ENCODE measurements at regions not wholly inside any gene's neighbourhood (a gene's known extent, or its start where the extent isn't known, plus 50 kb on each side); places are given as distances from the start of the nearest gene placed in this dataset.
"Not testable (repeated sequence)": the region's sequence is repeated elsewhere in the genome, so short reads cannot be mapped to it uniquely, and the experiment has no call there.

DNA sequence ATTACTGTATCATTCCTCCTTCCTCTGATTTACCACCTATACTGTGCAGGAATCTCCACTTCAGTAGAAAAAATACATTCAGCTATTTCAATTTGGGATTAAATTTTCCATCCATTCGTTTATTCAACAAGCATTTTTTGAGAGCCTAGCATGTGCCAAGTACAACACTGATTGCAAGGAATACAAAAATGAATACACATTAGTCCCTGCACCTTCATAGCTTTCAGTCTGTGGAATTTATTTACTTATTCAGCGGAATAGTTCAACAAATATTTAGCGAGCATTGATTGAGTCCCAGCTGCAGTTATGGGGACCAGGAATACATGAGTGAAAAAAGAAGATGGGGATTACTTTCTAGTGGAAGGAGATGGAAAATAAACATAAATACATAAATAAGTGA lies 606.8 kb upstream of the TBL1XR1 start:
- DNase-seq, result no peak
- Histone ChIP-seq H3K27me3 (ENCODE audit: insufficient read depth, low read length, poor library complexity, severe bottlenecking) (no peaks in the 10 kb centered on the region), H3K27ac (ENCODE audit: low read depth, low read length) (no peak overlapping the region), H3K9me3 (ENCODE audit: low read length) (no peaks in the 10 kb centered on the region), H3K36me3 (ENCODE audit: insufficient read depth, low read length) (no peaks in the 10 kb centered on the region), H3K4me3 (ENCODE audit: low read length) (no peak overlapping the region), H3K4me1 (ENCODE audit: insufficient read depth, low read length) (no peaks in the 10 kb centered on the region)
- Mint-ChIP-seq H3K4me1 (peaks cover 5 to 7% (median 6%) of the 10 kb centered on the region in 3 donors), H3K36me3 (no peaks in the 10 kb centered on the region), H3K27ac (no peak overlapping the region), H3K27me3 (peaks cover 0 to 2% of the 10 kb centered on the region in 2 donors), H3K4me3 (no peak overlapping the region), H3K9me3 (no peaks in the 10 kb centered on the region)
- ChIA-PET CTCF (no interaction called here), POLR2A (no interaction called here)

DNA sequence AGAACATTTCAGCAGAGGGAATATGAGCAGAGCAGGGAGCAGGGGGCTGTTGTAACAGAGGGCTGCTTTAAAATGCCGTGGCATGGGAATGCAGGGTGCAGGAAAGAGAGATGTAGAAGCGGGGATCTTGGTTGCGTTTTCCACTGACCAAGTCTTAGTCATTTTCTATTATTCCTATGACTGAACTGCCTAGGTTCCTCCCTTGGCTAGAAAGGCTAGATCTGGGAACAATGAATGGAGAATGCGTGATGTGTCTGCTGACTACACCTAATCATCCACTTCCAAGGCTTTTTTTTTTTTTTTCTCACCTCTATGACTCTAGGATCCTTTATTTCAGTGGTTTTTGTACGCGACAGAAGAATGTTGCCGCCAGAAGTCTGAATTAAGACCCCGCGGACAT lies 607.4 kb upstream of the TBL1XR1 start:
- H3K27ac ChIP-seq (ENCODE audit: low read depth, low read length), result no peak overlapping the region
- H3K4me1 Mint-ChIP-seq, result peaks cover 5 to 7% (median 6%) of the 10 kb centered on the region in 3 donors
- H3K4me1 ChIP-seq (ENCODE audit: insufficient read depth, low read length), result no peaks in the 10 kb centered on the region
- no peaks in the 10 kb centered on the region for H3K27me3 ChIP-seq (ENCODE audit: insufficient read depth, low read length, poor library complexity, severe bottlenecking)
- H3K9me3 Mint-ChIP-seq, result no peaks in the 10 kb centered on the region
- ChIA-PET POLR2A (no interaction called here), CTCF (no interaction called here)
- no peak for DNase-seq
- no peaks in the 10 kb centered on the region for H3K36me3 ChIP-seq (ENCODE audit: insufficient read depth, low read length)
- H3K4me3 ChIP-seq (ENCODE audit: low read length), result no peak overlapping the region
- H3K4me3 Mint-ChIP-seq, result no peak overlapping the region
- H3K27me3 Mint-ChIP-seq, result peaks cover 0 to 2% of the 10 kb centered on the region in 2 donors
- no peaks in the 10 kb centered on the region for H3K36me3 Mint-ChIP-seq
- H3K9me3 ChIP-seq (ENCODE audit: low read length), result no peaks in the 10 kb centered on the region
- H3K27ac Mint-ChIP-seq, result no peak overlapping the region

DNA sequence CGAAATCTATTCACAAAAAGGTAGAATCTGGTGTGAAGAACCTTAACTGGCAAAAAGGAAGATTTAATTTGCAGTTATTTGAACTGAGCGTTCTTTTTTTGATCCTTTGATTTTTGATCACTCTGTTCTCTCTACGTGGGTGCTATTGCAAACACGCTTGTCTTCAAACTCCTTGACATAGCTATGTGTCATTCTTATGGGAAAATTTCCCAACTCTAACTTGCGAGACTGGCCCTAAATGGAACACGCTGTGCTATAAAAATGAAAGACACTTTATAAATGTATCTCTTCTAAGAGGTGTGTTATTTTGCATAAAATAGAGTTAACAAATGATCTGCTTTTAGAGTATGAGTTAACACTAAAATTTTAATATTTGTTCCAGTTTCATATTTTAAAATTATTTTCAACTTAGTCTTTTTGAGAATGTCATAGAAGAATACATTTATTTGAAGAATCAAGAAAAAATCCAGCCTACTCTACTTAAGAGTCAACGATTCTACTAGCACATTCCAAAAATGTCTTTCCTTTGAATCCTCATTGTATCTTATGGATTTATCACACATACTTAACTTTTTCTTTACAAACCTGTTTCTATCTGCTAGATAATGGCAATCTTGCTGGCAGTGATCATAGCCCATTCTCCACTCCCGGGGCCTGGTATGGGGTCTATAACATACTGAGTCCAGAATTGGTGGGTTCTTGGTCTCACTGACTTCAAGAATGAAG lies 610.0 kb upstream of the TBL1XR1 start:
- no peak for DNase-seq
- Mint-ChIP-seq H3K4me3 (no peak overlapping the region), H3K4me1 (peaks cover 1 to 5% (median 4%) of the 10 kb centered on the region in 3 donors), H3K9me3 (no peaks in the 10 kb centered on the region), H3K27ac (no peak overlapping the region), H3K36me3 (no peaks in the 10 kb centered on the region), H3K27me3 (no peaks in the 10 kb centered on the region)
- no peaks in the 10 kb centered on the region for H3K36me3 ChIP-seq (ENCODE audit: insufficient read depth, low read length)
- no peak overlapping the region for H3K27ac ChIP-seq (ENCODE audit: low read depth, low read length)
- H3K4me1 ChIP-seq (ENCODE audit: insufficient read depth, low read length), result no peaks in the 10 kb centered on the region
- CTCF ChIA-PET, result no interaction called here
- H3K9me3 ChIP-seq (ENCODE audit: low read length), result no peaks in the 10 kb centered on the region
- H3K27me3 ChIP-seq (ENCODE audit: insufficient read depth, low read length, poor library complexity, severe bottlenecking), result no peaks in the 10 kb centered on the region
- POLR2A ChIA-PET, result no interaction called here
- no peak overlapping the region for H3K4me3 ChIP-seq (ENCODE audit: low read length)

DNA sequence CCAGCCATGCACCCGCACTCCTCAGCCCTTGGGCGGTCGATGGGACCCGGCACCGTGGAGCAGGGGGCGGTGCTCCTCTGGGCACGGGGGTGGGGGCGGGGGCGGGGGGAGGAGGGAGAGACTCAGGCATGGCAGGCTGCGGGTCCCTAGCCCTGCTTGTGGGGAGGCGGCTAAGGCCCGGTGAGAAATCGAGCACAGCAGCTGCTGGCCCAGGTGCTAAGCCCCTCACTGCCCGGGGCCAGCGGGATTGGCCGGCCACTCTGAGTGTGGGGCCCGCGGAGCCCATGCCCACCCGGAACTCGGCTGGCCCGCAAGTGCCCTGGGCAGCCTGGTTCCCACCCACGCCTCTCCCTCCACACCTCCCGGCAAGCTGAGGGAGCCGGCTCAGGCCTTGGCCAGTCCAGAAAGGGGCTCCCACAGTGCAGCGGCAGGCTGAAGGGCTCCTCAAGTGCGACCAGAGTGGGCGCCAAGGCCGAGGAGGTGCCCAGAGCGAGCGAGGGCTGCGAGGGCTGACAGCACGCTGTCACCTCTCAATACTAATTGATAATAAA lies 611.7 kb upstream of the TBL1XR1 start:
- CTCF ChIA-PET, result interaction anchor here (0.6 kb wide), 1 partner anchor 504 kb away, joined by 3 read pairs; no protein-coding TSS in a partner anchor
- not testable (repeated sequence) for H3K4me1 Mint-ChIP-seq, DNase-seq

DNA sequence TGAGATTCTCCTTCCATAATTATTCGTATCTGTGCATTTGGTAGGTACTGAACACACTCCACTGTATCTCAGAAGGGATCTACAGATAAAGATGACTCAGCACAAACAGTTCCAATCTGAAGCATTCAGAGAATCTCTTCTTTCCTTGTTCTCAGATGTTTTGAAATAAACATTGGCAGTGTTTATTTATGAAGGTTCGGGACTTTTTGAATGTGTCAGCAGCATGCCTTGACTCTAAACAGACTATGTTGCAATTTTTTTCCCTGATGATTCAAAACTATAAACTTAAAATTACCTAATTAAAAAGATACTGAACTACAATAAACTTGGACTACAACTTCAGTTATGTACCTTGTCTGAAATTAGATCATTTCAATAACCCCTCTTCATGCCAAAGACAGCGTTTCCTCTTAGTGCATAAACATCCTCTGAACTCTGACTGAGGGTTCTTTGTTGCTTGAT lies 612.9 kb upstream of the TBL1XR1 start:
- Mint-ChIP-seq H3K4me3 (no peak overlapping the region), H3K4me1 (peaks cover 1 to 5% (median 4%) of the 10 kb centered on the region in 3 donors), H3K27ac (no peak overlapping the region), H3K27me3 (no peaks in the 10 kb centered on the region), H3K36me3 (no peaks in the 10 kb centered on the region), H3K9me3 (no peaks in the 10 kb centered on the region)
- ChIA-PET CTCF (no interaction called here), POLR2A (interaction anchor here (0.7 kb wide), 1 partner anchor 364 kb away, joined by 3 read pairs; no protein-coding TSS in a partner anchor)
- no peaks in the 10 kb centered on the region for H3K36me3 ChIP-seq (ENCODE audit: insufficient read depth, low read length)
- no peak overlapping the region for H3K4me3 ChIP-seq (ENCODE audit: low read length)
- no peaks in the 10 kb centered on the region for H3K9me3 ChIP-seq (ENCODE audit: low read length)
- no peak for DNase-seq
- H3K27ac ChIP-seq (ENCODE audit: low read depth, low read length), result no peak overlapping the region
- no peaks in the 10 kb centered on the region for H3K4me1 ChIP-seq (ENCODE audit: insufficient read depth, low read length)
- no peaks in the 10 kb centered on the region for H3K27me3 ChIP-seq (ENCODE audit: insufficient read depth, low read length, poor library complexity, severe bottlenecking)

More for the DNA sequence above, 611.7 kb upstream of the TBL1XR1 start:
- POLR2A ChIA-PET; H3K4me1 ChIP-seq (ENCODE audit: insufficient read depth, low read length); H3K27me3 Mint-ChIP-seq; H3K4me3 Mint-ChIP-seq; H3K27ac ChIP-seq (ENCODE audit: low read depth, low read length); H3K9me3 Mint-ChIP-seq; H3K4me3 ChIP-seq (ENCODE audit: low read length); H3K9me3 ChIP-seq (ENCODE audit: low read length); H3K27ac Mint-ChIP-seq; H3K36me3 ChIP-seq (ENCODE audit: insufficient read depth, low read length); H3K36me3 Mint-ChIP-seq; H3K27me3 ChIP-seq (ENCODE audit: insufficient read depth, low read length, poor library complexity, severe bottlenecking): not testable (repeated sequence)

DNA sequence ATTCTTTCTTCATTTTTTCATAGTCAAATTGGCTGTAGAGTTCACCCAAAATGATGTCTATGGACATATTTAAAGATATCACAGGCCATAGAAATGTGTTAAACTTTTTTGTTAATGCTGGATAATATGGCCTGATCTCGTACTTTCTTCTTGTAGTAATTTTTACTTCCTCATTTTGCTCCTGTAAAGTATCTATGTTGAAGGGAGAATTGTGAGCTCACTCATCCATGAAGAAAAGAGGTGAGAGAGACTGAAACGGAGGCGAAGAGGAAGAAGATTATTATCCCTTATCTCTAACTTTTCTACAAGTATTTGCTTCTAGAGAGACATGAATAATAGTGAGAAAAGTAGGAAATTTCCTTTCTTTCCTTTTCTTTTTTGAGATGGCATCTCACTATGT lies 613.8 kb upstream of the TBL1XR1 start:
- DNase-seq, result no peak
- Mint-ChIP-seq H3K27ac (no peak overlapping the region), H3K27me3 (no peaks in the 10 kb centered on the region), H3K9me3 (no peaks in the 10 kb centered on the region), H3K36me3 (no peaks in the 10 kb centered on the region), H3K4me1 (peaks cover 1 to 5% (median 4%) of the 10 kb centered on the region in 3 donors), H3K4me3 (no peak overlapping the region)
- H3K4me3 ChIP-seq (ENCODE audit: low read length), result no peak overlapping the region
- H3K9me3 ChIP-seq (ENCODE audit: low read length), result no peaks in the 10 kb centered on the region
- CTCF ChIA-PET, result no interaction called here
- no peak overlapping the region for H3K27ac ChIP-seq (ENCODE audit: low read depth, low read length)
- POLR2A ChIA-PET, result interaction anchor here (0.7 kb wide), 1 partner anchor 365 kb away, joined by 3 read pairs; no protein-coding TSS in a partner anchor
- no peaks in the 10 kb centered on the region for H3K4me1 ChIP-seq (ENCODE audit: insufficient read depth, low read length)
- no peaks in the 10 kb centered on the region for H3K27me3 ChIP-seq (ENCODE audit: insufficient read depth, low read length, poor library complexity, severe bottlenecking)
- no peaks in the 10 kb centered on the region for H3K36me3 ChIP-seq (ENCODE audit: insufficient read depth, low read length)

DNA sequence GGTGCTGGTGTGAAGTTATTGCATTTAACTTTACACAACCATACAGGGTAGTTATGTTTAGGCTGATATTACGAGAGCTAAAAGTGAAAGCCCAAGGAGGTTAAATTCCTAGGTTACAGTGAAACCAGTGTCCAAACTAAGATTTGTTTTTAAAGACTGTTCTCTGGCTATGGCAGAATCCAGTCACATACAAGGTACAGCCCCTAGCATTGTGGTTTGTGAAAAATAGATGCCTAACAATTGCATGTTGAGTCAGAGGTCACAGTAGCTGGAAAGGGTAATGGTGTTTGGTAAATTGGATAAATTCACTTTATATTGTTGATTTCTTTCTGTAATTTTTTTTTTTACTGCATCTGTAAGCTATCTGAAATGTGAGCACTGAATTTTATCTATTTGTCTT lies 614.6 kb upstream of the TBL1XR1 start:
- no peaks in the 10 kb centered on the region for H3K27me3 Mint-ChIP-seq
- ChIA-PET CTCF (no interaction called here), POLR2A (no interaction called here)

DNA sequence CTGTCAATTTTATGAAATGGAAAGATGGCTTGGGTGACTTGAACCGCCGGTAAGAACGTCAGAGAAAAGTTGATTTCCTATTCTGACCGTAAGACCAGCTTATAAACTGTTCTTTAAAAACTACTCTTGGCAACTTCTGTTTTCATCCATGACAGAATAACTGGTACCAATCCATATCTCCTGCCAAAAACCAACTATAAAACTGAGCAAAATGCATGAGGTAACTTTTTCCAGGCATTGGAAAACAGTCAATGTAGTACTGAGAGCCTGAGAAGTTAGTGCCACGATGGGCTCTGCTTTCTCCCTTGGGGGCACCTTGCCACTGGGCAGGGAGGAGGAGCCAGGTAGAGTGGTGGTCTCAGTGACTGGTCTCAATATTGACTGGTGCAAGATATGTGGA lies 615.2 kb upstream of the TBL1XR1 start:
- POLR2A ChIA-PET, result no interaction called here
- H3K4me1 ChIP-seq (ENCODE audit: insufficient read depth, low read length), result no peaks in the 10 kb centered on the region
- H3K36me3 Mint-ChIP-seq, result no peaks in the 10 kb centered on the region

More for the DNA sequence above, 614.6 kb upstream of the TBL1XR1 start:
- H3K27me3 ChIP-seq (ENCODE audit: insufficient read depth, low read length, poor library complexity, severe bottlenecking), result no peaks in the 10 kb centered on the region
- H3K27ac Mint-ChIP-seq, result no peak overlapping the region
- no peaks in the 10 kb centered on the region for H3K36me3 Mint-ChIP-seq
- H3K36me3 ChIP-seq (ENCODE audit: insufficient read depth, low read length), result no peaks in the 10 kb centered on the region
- H3K4me3 ChIP-seq (ENCODE audit: low read length), result no peak overlapping the region
- no peak overlapping the region for H3K4me3 Mint-ChIP-seq
- H3K4me1 Mint-ChIP-seq, result peaks cover 1 to 7% (median 5%) of the 10 kb centered on the region in 3 donors
- H3K4me1 ChIP-seq (ENCODE audit: insufficient read depth, low read length), result no peaks in the 10 kb centered on the region
- H3K27ac ChIP-seq (ENCODE audit: low read depth, low read length), result no peak overlapping the region
- H3K9me3 ChIP-seq (ENCODE audit: low read length), result no peaks in the 10 kb centered on the region
- H3K9me3 Mint-ChIP-seq, result no peaks in the 10 kb centered on the region
- no peak for DNase-seq

More for the DNA sequence above, 615.2 kb upstream of the TBL1XR1 start:
- DNase-seq, result no peak
- Mint-ChIP-seq H3K9me3 (no peaks in the 10 kb centered on the region), H3K4me1 (peaks cover 1 to 8% (median 5%) of the 10 kb centered on the region in 3 donors), H3K27ac (no peak overlapping the region), H3K27me3 (no peaks in the 10 kb centered on the region), H3K4me3 (no peak overlapping the region)
- no peaks in the 10 kb centered on the region for H3K36me3 ChIP-seq (ENCODE audit: insufficient read depth, low read length)
- no peak overlapping the region for H3K27ac ChIP-seq (ENCODE audit: low read depth, low read length)
- CTCF ChIA-PET, result no interaction called here
- no peaks in the 10 kb centered on the region for H3K27me3 ChIP-seq (ENCODE audit: insufficient read depth, low read length, poor library complexity, severe bottlenecking)
- H3K9me3 ChIP-seq (ENCODE audit: low read length), result no peaks in the 10 kb centered on the region
- H3K4me3 ChIP-seq (ENCODE audit: low read length), result no peak overlapping the region

All from CD8-positive, alpha-beta memory T cell (primary cell).